CD14-positive monocyte (primary cell): ENCODE measurements at regions not wholly inside any gene's neighbourhood (a gene's known extent, or its start where the extent isn't known, plus 50 kb on each side); places are given as distances from the start of the nearest gene placed in this dataset.

Experiments
- DNase-seq, 3 donors: peaks; one replicate each; pipeline ENCODE4 v3.0.0-alpha.2; 2011 to 2022
- H2AFZ ChIP-seq: 2 replicates; pipeline ENCODE4 v1.6.0; 2012; ENCODE audit warnings: mild to moderate bottlenecking, low read depth, low read length, inconsistent platforms; ENCODE audit not compliant: insufficient read depth, poor library complexity, severe bottlenecking
- H3K27ac ChIP-seq, 2 donors: 1 replicate in 1 of 2; 2 replicates in 1 of 2; pipeline ENCODE4 v1.5.1; 2012 to 2013; ENCODE audit warnings: low read length in 2 of 2, control low read depth in 1 of 2, inconsistent platforms in 1 of 2, low read depth in 1 of 2, mild to moderate bottlenecking in 1 of 2
- H3K27me3 ChIP-seq, 2 donors: one replicate each; pipeline versions ENCODE4 v1.6.0 to v1.6.1; 2011 to 2013; ENCODE audit warnings: low read length in 2 of 2; ENCODE audit not compliant: control insufficient read depth in 2 of 2, insufficient read depth in 2 of 2
- H3K36me3 ChIP-seq, 2 donors: replicated peaks in 1 of 2; 1 replicate in 1 of 2; 2 replicates in 1 of 2; pipeline versions ENCODE4 v1.5.1 to v1.6.1; 2012 to 2013; ENCODE audit warnings: low read length in 2 of 2, control low read depth in 1 of 2, inconsistent platforms in 1 of 2, mild to moderate bottlenecking in 1 of 2; ENCODE audit not compliant: insufficient read depth in 2 of 2, control insufficient read depth in 1 of 2
- H3K4me1 ChIP-seq, 2 donors: 1 replicate in 1 of 2; 2 replicates in 1 of 2; pipeline versions ENCODE4 v1.5.1 to v1.6.1; 2012 to 2013; ENCODE audit warnings: low read length in 2 of 2, control low read depth in 1 of 2, inconsistent platforms in 1 of 2, mild to moderate bottlenecking in 1 of 2, moderate library complexity in 1 of 2; ENCODE audit not compliant: insufficient read depth in 2 of 2, control insufficient read depth in 1 of 2
- H3K4me2 ChIP-seq: replicated peaks from 2 replicates; pipeline ENCODE3; 2012; ENCODE audit warnings: low read length, moderate library complexity, mild to moderate bottlenecking; ENCODE audit not compliant: poor library complexity, severe bottlenecking; ENCODE audit errors: extremely low read depth
- H3K4me3 ChIP-seq, 3 experiments: fragments of 200-600 bp in 1 of 3; sonication (generic) in 1 of 3; replicated peaks in 1 of 3; 1 replicate in 2 of 3; 2 replicates in 1 of 3; pipeline ENCODE4 v1.5.1; 2011 to 2013; ENCODE audit warnings: low read length in 3 of 3, mild to moderate bottlenecking in 3 of 3, control low read depth in 2 of 3, low read depth in 2 of 3, inconsistent platforms in 1 of 3, moderate library complexity in 1 of 3
- H3K79me2 ChIP-seq: 2 replicates; pipeline ENCODE4 v1.6.0; 2012; ENCODE audit warnings: mild to moderate bottlenecking, control low read depth, inconsistent platforms, low read length, moderate library complexity; ENCODE audit not compliant: insufficient read depth
- H3K9ac ChIP-seq: 2 replicates; pipeline ENCODE4 v1.6.0; 2017; ENCODE audit warnings: low read length, mild to moderate bottlenecking; ENCODE audit not compliant: insufficient read depth, poor library complexity, severe bottlenecking
- H3K9me3 ChIP-seq, 2 donors: replicated peaks in 1 of 2; 1 replicate in 1 of 2; 2 replicates in 1 of 2; pipeline versions ENCODE4 v1.5.1 to v1.6.1; 2012 to 2013; ENCODE audit warnings: low read length in 2 of 2, control low read depth in 1 of 2; ENCODE audit not compliant: control insufficient read depth in 1 of 2, insufficient read depth in 1 of 2
- H4K20me1 ChIP-seq: 2 replicates; pipeline ENCODE4 v1.6.0; 2012; ENCODE audit warnings: mild to moderate bottlenecking, low read length, control low read depth, moderate library complexity; ENCODE audit not compliant: insufficient read depth
- H3K27ac Mint-ChIP-seq, 7 donors: one replicate each; pipeline ENCODE4 v1.8.0; 2020; ENCODE audit warnings: mild to moderate bottlenecking in 7 of 7, mixed read lengths in 7 of 7, moderate library complexity in 6 of 7, inconsistent platforms in 2 of 7
- H3K27me3 Mint-ChIP-seq, 3 donors: one replicate each; pipeline ENCODE4 v1.8.0; 2021 to 2022; ENCODE audit warnings: low read depth in 3 of 3, mild to moderate bottlenecking in 3 of 3, mixed read lengths in 3 of 3, moderate library complexity in 3 of 3, inconsistent platforms in 1 of 3
- H3K36me3 Mint-ChIP-seq, 2 donors: one replicate each; pipeline ENCODE4 v1.8.0; 2020; ENCODE audit warnings: mixed read lengths in 2 of 2, inconsistent platforms in 1 of 2, mild to moderate bottlenecking in 1 of 2
- H3K4me1 Mint-ChIP-seq: one replicate; pipeline ENCODE4 v1.8.0; 2020; ENCODE audit warnings: mild to moderate bottlenecking, mixed read lengths
- H3K4me3 Mint-ChIP-seq, 2 donors: one replicate each; pipeline ENCODE4 v1.8.0; 2020; ENCODE audit warnings: mild to moderate bottlenecking in 2 of 2, mixed read lengths in 2 of 2, moderate library complexity in 1 of 2
- H3K9me3 Mint-ChIP-seq, 7 donors: one replicate each; pipeline ENCODE4 v1.8.0; 2020 to 2022; ENCODE audit warnings: mixed read lengths in 7 of 7, mild to moderate bottlenecking in 6 of 7, moderate library complexity in 6 of 7, inconsistent platforms in 2 of 7
- WGBS: methylation state at CpG from one replicate; pipeline ENCODE4 v1.1.5; 2013; ENCODE audit warnings: missing lambda C conversion rate; ENCODE audit not compliant: insufficient coverage; 5-methylcytosine and 5-hydroxymethylcytosine counted together
- intact Hi-C, 2 donors: fragments of 100-400 bp; cut with micrococcal nuclease; formaldehyde crosslinking; loops; one replicate each; pipeline versions ENCODE4 v1.15.0 to v1.15.1; 2023
- TF ChIP-seq, protein P1 (sequence below): fragments of 200-600 bp; IDR thresholded peaks from one replicate; pipeline ENCODE4 v1.8.0; 2022; ENCODE audit warnings: antibody characterized with exemption, mild to moderate bottlenecking

DNA sequence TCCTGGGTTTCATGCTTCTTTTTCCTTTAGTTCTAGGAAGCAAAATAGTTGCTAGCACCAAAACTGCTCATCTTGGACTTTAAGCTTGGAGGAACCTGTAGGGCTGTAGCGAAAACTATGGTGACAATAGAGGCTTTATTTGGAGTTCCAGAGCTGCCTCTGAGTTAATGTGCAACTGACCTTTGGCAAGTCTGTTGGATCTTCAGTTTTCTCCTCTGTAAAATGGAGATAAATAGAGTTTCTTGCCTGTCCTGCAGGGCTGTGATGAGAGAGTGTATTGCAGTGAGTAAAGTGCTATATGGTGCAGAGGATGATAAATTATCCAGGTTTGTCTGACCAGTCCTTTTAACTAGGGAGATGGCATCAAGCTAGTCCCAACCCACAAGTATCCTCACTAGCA is 417.0 kb downstream of the MAN2A1 start:
- Histone ChIP-seq H3K4me2 (no peak overlapping the region), H3K79me2 (no peaks in the 10 kb centered on the region), H3K27ac (no peak overlapping the region), H3K4me1 (no peaks in the 10 kb centered on the region), H2AFZ (no peak overlapping the region), H3K4me3 (no peak overlapping the region), H3K27me3 (peaks cover 14 to 24% of the 10 kb centered on the region in 2 donors), H3K36me3 (no peaks in the 10 kb centered on the region), H4K20me1 (no peaks in the 10 kb centered on the region), H3K9me3 (no peaks in the 10 kb centered on the region), H3K9ac (no peak overlapping the region)
- no peak for DNase-seq
- no CpG with 5 or more reads among the region's 1 CpG for WGBS
- TF ChIP-seq, protein P1, sequence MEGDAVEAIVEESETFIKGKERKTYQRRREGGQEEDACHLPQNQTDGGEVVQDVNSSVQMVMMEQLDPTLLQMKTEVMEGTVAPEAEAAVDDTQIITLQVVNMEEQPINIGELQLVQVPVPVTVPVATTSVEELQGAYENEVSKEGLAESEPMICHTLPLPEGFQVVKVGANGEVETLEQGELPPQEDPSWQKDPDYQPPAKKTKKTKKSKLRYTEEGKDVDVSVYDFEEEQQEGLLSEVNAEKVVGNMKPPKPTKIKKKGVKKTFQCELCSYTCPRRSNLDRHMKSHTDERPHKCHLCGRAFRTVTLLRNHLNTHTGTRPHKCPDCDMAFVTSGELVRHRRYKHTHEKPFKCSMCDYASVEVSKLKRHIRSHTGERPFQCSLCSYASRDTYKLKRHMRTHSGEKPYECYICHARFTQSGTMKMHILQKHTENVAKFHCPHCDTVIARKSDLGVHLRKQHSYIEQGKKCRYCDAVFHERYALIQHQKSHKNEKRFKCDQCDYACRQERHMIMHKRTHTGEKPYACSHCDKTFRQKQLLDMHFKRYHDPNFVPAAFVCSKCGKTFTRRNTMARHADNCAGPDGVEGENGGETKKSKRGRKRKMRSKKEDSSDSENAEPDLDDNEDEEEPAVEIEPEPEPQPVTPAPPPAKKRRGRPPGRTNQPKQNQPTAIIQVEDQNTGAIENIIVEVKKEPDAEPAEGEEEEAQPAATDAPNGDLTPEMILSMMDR, result no peak
- H3K36me3 Mint-ChIP-seq, result no peaks in the 10 kb centered on the region
- H3K27me3 Mint-ChIP-seq, result peaks cover 9 to 24% (median 10%) of the 10 kb centered on the region in 3 donors
- H3K9me3 Mint-ChIP-seq, result peaks cover 0 to 2% (median 0%) of the 10 kb centered on the region in 7 donors
- intact Hi-C loops, result no loop called here
- no peak overlapping the region for H3K4me3 Mint-ChIP-seq
- H3K4me1 Mint-ChIP-seq, result no peaks in the 10 kb centered on the region
- no peak overlapping the region for H3K27ac Mint-ChIP-seq

DNA sequence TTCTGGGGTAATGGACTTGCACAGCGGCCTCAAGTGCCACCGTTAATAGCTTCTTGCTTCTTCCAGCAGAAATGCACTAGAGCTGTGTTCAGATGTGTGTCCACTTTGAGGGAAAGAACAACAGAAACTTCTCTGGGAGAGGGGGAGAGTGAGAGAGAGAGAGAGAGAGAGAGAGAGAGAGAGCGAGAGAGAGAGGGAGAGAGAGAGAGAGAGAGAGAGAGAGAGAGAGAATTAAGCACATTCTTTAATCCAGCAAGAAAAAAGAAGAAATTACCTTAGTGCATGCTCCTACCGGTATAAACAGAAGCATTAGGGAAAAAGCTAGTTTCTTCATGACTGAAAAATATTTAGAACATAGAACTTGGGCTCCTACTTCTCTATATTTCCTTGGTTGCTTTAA is 418.8 kb downstream of the MAN2A1 start:
- H3K4me3 Mint-ChIP-seq, result no peak overlapping the region
- intact Hi-C loops, result no loop called here
- WGBS, result 91% methylated on average over 2 of the region's 4 CpGs

More for the DNA sequence above, 418.8 kb downstream of the MAN2A1 start:
- H3K4me1 Mint-ChIP-seq, result no peaks in the 10 kb centered on the region
- no peak overlapping the region for H3K9ac ChIP-seq
- no peak overlapping the region for H3K27ac ChIP-seq
- no peaks in the 10 kb centered on the region for H3K36me3 Mint-ChIP-seq
- peaks cover 0 to 2% (median 0%) of the 10 kb centered on the region in 7 donors for H3K9me3 Mint-ChIP-seq
- no peaks in the 10 kb centered on the region for H3K36me3 ChIP-seq
- no peaks in the 10 kb centered on the region for H3K9me3 ChIP-seq
- DNase-seq, result no peak
- H3K4me1 ChIP-seq, result no peaks in the 10 kb centered on the region
- TF ChIP-seq, protein P1, result no peak
- H3K27ac Mint-ChIP-seq, result no peak overlapping the region
- peaks cover 3 to 14% of the 10 kb centered on the region in 2 donors for H3K27me3 ChIP-seq
- H4K20me1 ChIP-seq, result no peaks in the 10 kb centered on the region
- H3K4me3 ChIP-seq, result no peak overlapping the region
- peaks cover 5 to 20% (median 7%) of the 10 kb centered on the region in 3 donors for H3K27me3 Mint-ChIP-seq
- no peak overlapping the region for H3K4me2 ChIP-seq
- H2AFZ ChIP-seq, result no peak overlapping the region
- no peaks in the 10 kb centered on the region for H3K79me2 ChIP-seq
